HCT116 (cell line): ENCODE measurements at regions not wholly inside any gene's neighbourhood (a gene's known extent, or its start where the extent isn't known, plus 50 kb on each side); places are given as distances from the start of the nearest gene placed in this dataset.

ENCODE experiments used
- ATAC-seq: fragments of 200-7000 bp; cut with Tn5 transposase; 2 replicates; pipeline ENCODE4 v1.9.1; 2020; ENCODE audit warnings: mild to moderate bottlenecking, moderate library complexity
- BruUV-seq: library from RNA; stranded (reverse); fragments of 400-500 nt; replicated peaks from 2 replicates; lab custom pipeline; 2021; lab: Mats Ljungman, UMichigan
- CTCF ChIA-PET: fragments of 300-600 bp; sonication (Branson Sonifier 250); formaldehyde crosslinking; loops from one replicate; lab custom pipeline; 2021; ENCODE audit warnings: antibody characterized with exemption; lab: Charles Lee
- POLR2A ChIA-PET: fragments of 300-600, 350-600 bp; sonication (Branson Sonifier 250); formaldehyde crosslinking; loops from one replicate; lab custom pipeline; 2021; ENCODE audit warnings: antibody characterized with exemption; lab: Charles Lee
- RAD21 ChIA-PET, 2 experiments: fragments of 300-600 bp; sonication (Branson Sonifier 250); formaldehyde crosslinking; loops; one replicate each; lab custom pipeline; 2023; ENCODE audit warnings: low total read pairs in 2 of 2; ENCODE audit not compliant: uncharacterized antibody in 2 of 2, unreplicated experiment in 2 of 2, low non-redundant PET in 1 of 2; lab: Charles Lee
- DNase-seq: peaks from one replicate; pipeline ENCODE4 v3.0.0-alpha.2; 2010; ENCODE audit warnings: low read depth, low spot score
- H2AFZ ChIP-seq: fragments of 200-600 bp; shearing (Covaris generic), sonication (generic); 2 replicates; pipeline ENCODE4 v1.6.1; 2017; ENCODE audit warnings: low read depth, mixed run types, mixed read lengths, antibody characterized with exemption, low read length; ENCODE audit not compliant: poor library complexity, severe bottlenecking
- H3K27ac ChIP-seq: 2 replicates; pipeline ENCODE4 v1.5.1; 2012; ENCODE audit warnings: low read depth, low read length
- H3K27me3 ChIP-seq: fragments of 200-600 bp; sonication (generic); 2 replicates; pipeline ENCODE4 v1.6.1; 2016; ENCODE audit warnings: mixed run types, low read length, mixed read lengths; ENCODE audit not compliant: insufficient read depth
- H3K36me3 ChIP-seq, 2 experiments: fragments of 200-500 bp in 1 of 2; fragments of 200-600 bp in 1 of 2; sonication (Bioruptor generic) in 1 of 2; sonication (generic) in 1 of 2; 2 replicates each; pipeline versions ENCODE4 v1.5.1 to v1.6.1; 2014 to 2016; ENCODE audit warnings: low read length in 2 of 2, inconsistent platforms in 1 of 2, mixed read lengths in 1 of 2, mixed run types in 1 of 2; ENCODE audit not compliant: insufficient read depth in 2 of 2, control insufficient read depth in 1 of 2
- H3K4me1 ChIP-seq, 2 experiments: fragments of 200-600 bp in 1 of 2; sonication (generic) in 1 of 2; 2 replicates each; pipeline versions ENCODE4 v1.5.1 to v1.6.1; 2012 to 2017; ENCODE audit warnings: low read length in 2 of 2, inconsistent platforms in 1 of 2, mild to moderate bottlenecking in 1 of 2, mixed read lengths in 1 of 2, mixed run types in 1 of 2, moderate library complexity in 1 of 2; ENCODE audit not compliant: insufficient read depth in 2 of 2, control insufficient read depth in 1 of 2
- H3K4me2 ChIP-seq: fragments of 200-600 bp; sonication (generic); 2 replicates; pipeline ENCODE4 v1.6.1; 2017; ENCODE audit warnings: mixed run types, low read length, mixed read lengths
- H3K4me3 ChIP-seq, 2 experiments: fragments of 200-600 bp in 1 of 2; sonication (generic) in 1 of 2; replicated peaks in 1 of 2; 2 replicates each; pipeline ENCODE4 v1.5.1; 2011 to 2016; ENCODE audit warnings: low read length in 2 of 2, control low read depth in 1 of 2, low read depth in 1 of 2, mild to moderate bottlenecking in 1 of 2, mixed read lengths in 1 of 2, mixed run types in 1 of 2
- H3K79me2 ChIP-seq: fragments of 200-600 bp; sonication (generic); 2 replicates; pipeline ENCODE4 v1.6.1; 2017; ENCODE audit warnings: mild to moderate bottlenecking, mixed run types, low read length, moderate library complexity, mixed read lengths; ENCODE audit not compliant: insufficient read depth
- H3K9ac ChIP-seq: fragments of 200-600 bp; sonication (generic); 2 replicates; pipeline ENCODE4 v1.6.1; 2016; ENCODE audit warnings: low read length, mixed read lengths
- H3K9me2 ChIP-seq: fragments of 200-600 bp; sonication (generic), shearing (Covaris generic); 2 replicates; pipeline ENCODE4 v1.6.1; 2017; ENCODE audit warnings: mixed run types, mild to moderate bottlenecking, moderate library complexity; ENCODE audit not compliant: insufficient read depth
- H3K9me3 ChIP-seq, 2 experiments: fragments of 200-500 bp in 1 of 2; fragments of 200-600 bp in 1 of 2; sonication (Bioruptor generic) in 1 of 2; sonication (generic) in 1 of 2; 2 replicates each; pipeline ENCODE4 v1.6.1; 2014 to 2017; ENCODE audit warnings: low read length in 2 of 2, mixed read lengths in 2 of 2, inconsistent platforms in 1 of 2, low read depth in 1 of 2, mild to moderate bottlenecking in 1 of 2, mixed run types in 1 of 2, moderate library complexity in 1 of 2; ENCODE audit not compliant: control insufficient read depth in 1 of 2, insufficient read depth in 1 of 2
- H4K20me1 ChIP-seq: fragments of 200-600 bp; sonication (generic), shearing (Covaris generic); 2 replicates; pipeline ENCODE4 v1.6.1; 2017; ENCODE audit warnings: mixed run types, mild to moderate bottlenecking, moderate library complexity; ENCODE audit not compliant: insufficient read depth
- ATF3 ChIP-seq: IDR thresholded peaks from 2 replicates; pipeline ENCODE4 v1.6.1; 2012
- CBX3 ChIP-seq: IDR thresholded peaks from 2 replicates; pipeline ENCODE4 v1.6.1; 2012; ENCODE audit warnings: low read depth
- CEBPB ChIP-seq: IDR thresholded peaks from 2 replicates; pipeline ENCODE4 v1.6.1; 2012; ENCODE audit warnings: low read depth
- CTCF ChIP-seq, 3 experiments: fragments of 200-600 bp in 1 of 3; sonication (generic) in 1 of 3; IDR thresholded peaks in 2 of 3; conservative IDR thresholded peaks in 1 of 3; 2 replicates each; pipeline ENCODE4 v1.5.1; 2012 to 2017; ENCODE audit warnings: low read depth in 2 of 3, low read length in 2 of 3, antibody characterized with exemption in 1 of 3, borderline replicate concordance in 1 of 3, control low read depth in 1 of 3, mild to moderate bottlenecking in 1 of 3, mixed read lengths in 1 of 3, mixed run types in 1 of 3, moderate library complexity in 1 of 3; ENCODE audit not compliant: insufficient read depth in 1 of 3
- EZH2phosphoT487 ChIP-seq: fragments of 200-600 bp; IDR thresholded peaks from 2 replicates; pipeline ENCODE4 v1.6.1; 2018; ENCODE audit warnings: antibody characterized with exemption, borderline replicate concordance
- FOSL1 ChIP-seq: IDR thresholded peaks from 2 replicates; pipeline ENCODE4 v1.6.1; 2012; ENCODE audit warnings: low read depth
- JUND ChIP-seq: IDR thresholded peaks from 2 replicates; pipeline ENCODE4 v1.6.1; 2012
- MAX ChIP-seq: IDR thresholded peaks from 2 replicates; pipeline ENCODE4 v1.6.1; 2012
- REST ChIP-seq: IDR thresholded peaks from 2 replicates; pipeline ENCODE4 v1.6.1; 2012; ENCODE audit warnings: low read depth
- SP1 ChIP-seq: IDR thresholded peaks from 2 replicates; pipeline ENCODE4 v1.6.1; 2012; ENCODE audit warnings: low read depth
- SRF ChIP-seq: IDR thresholded peaks from 2 replicates; pipeline ENCODE4 v1.6.1; 2012; ENCODE audit warnings: low read depth
- TCF7L2 ChIP-seq: IDR thresholded peaks from 2 replicates; pipeline ENCODE4 v1.7.0; 2011; ENCODE audit warnings: borderline replicate concordance, inconsistent platforms; ENCODE audit not compliant: insufficient read depth, insufficient read length; ENCODE audit errors: extremely low read depth
- ZBTB33 ChIP-seq: IDR thresholded peaks from 2 replicates; pipeline ENCODE4 v1.6.1; 2011; ENCODE audit warnings: mild to moderate bottlenecking, low read length, moderate library complexity; ENCODE audit not compliant: insufficient replicate concordance; ENCODE audit errors: extremely low read depth
- ZFX ChIP-seq: fragments of 450-650 bp; IDR thresholded peaks from 2 replicates; pipeline ENCODE4 v1.6.1; 2017
- ZNF274 ChIP-seq: fragments of 200-500 bp; sonication (Bioruptor generic); IDR thresholded peaks from 2 replicates; pipeline ENCODE4 v1.6.1; 2014; ENCODE audit warnings: mild to moderate bottlenecking, low read depth, low read length, inconsistent platforms
- intact Hi-C: fragments of 100-400 bp; cut with micrococcal nuclease; formaldehyde crosslinking; loops from 2 replicates; pipeline ENCODE4 v1.10.0; 2022

GRCh38 chr5:168186289-168187074 lies 105.0 kb upstream of the WWC1 start:
- Histone ChIP-seq H3K4me2 (no peak overlapping the region), H2AFZ (no peak overlapping the region), H3K36me3 (no peaks in the 10 kb centered on the region), H4K20me1 (no peaks in the 10 kb centered on the region), H3K9ac (no peak overlapping the region), H3K27ac (no peak overlapping the region), H3K9me3 (no peaks in the 10 kb centered on the region), H3K4me1 (no peaks in the 10 kb centered on the region), H3K79me2 (no peaks in the 10 kb centered on the region), H3K9me2 (no peaks in the 10 kb centered on the region), H3K27me3 (peaks cover 50% of the 10 kb centered on the region), H3K4me3 (no peak overlapping the region)
- CTCF ChIA-PET = no interaction called here
- ATAC-seq (no peak), DNase-seq (no peak)
- intact Hi-C loops = no loop called here
- RAD21 ChIA-PET = no interaction called here
- TF ChIP-seq ATF3 (no peak), SP1 (no peak), CBX3 (no peak), EZH2phosphoT487 (no peak), ZBTB33 (no peak), CEBPB (no peak), JUND (no peak), ZFX (no peak), REST (no peak), TCF7L2 (no peak), FOSL1 (no peak), ZNF274 (no peak), SRF (no peak), CTCF (IDR thresholded peaks at IDR 0.05 in 2 of 3, conservative IDR thresholded peaks at IDR 0.05 in 1 of 3; ENCODE audit: borderline replicate concordance in 1 of 3, insufficient read depth in 1 of 3, low read depth in 2 of 3, low read length in 2 of 3) (no peak), MAX (no peak)
- no TSS peak for BruUV-seq
- POLR2A ChIA-PET = no interaction called here
